NCI-H2081 treated with DMSO at 0.1 percent for 48 hours (cell line): ENCODE measurements at regions not wholly inside any gene's neighbourhood (a gene's known extent, or its start where the extent isn't known, plus 50 kb on each side); places are given as distances from the start of the nearest gene placed in this dataset.
"Not testable (repeated sequence)": the region's sequence is repeated elsewhere in the genome, so short reads cannot be mapped to it uniquely, and the experiment has no call there.

Source experiments
- DNase-seq: peaks from one replicate; lab custom pipeline; 2025; lab: John Stamatoyannopoulos, UW

DNA sequence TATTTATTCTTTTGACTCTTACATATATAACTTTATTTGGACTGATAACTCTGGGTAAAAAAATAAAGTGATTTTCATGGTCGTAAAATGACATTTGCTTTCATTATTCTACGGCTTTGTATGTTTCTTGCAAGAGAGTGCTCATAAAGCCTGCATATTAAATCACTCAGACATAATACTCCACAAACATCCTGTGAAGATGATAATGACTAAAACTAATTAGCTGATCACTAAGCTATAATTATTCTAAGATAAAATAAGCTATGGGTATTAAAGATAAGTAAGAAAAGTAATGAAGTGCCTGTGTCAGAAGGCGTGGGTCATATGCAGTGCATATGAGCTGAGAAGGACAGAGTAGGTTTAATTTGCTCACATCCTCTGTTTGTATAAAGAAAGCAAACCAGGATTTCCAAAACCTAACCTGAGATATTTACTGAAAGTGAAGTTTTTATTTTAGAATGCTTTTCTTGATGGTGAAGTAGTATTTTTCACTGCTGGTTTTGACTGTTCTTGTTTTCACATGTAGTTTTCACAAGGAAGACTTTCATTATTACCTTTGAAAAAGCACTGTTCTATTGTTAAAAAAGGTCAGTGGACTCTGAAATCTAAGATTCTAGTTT, 278.8 kb downstream of the AMY1C start:
- peak; percentile 2 for DNase-seq

- DNase-seq: no peak
Observed at GRCh38 chr1:104029456-104029970, 279.8 kb downstream of the AMY1C start.

GRCh38 chr1:104056786-104057185, 307.1 kb downstream of the AMY1C start:
- DNase-seq: no peak

- DNase-seq: not testable (repeated sequence)
Observed at GRCh38 chr1:104057219-104057898, 307.7 kb downstream of the AMY1C start.

DNA sequence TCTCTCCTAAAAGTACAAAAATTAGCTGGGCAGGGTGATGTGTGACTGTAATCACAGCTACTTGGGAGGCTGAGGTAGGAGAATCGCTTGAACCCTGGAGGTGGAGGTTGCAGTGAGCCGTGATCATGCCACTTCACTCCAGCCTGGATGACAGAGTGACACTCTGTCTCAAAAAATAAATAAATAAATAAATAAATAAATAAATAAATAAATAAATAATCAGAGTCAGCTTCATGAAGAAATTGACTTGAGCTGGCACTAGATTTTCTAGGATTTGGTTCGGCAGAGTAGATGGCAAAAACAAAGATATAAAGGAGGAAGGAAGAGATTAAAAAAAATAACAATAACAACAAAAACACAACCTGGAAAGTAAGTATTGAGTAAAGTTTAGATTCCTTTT, 311.9 kb downstream of the AMY1C start:
- not testable (repeated sequence) for DNase-seq

DNA sequence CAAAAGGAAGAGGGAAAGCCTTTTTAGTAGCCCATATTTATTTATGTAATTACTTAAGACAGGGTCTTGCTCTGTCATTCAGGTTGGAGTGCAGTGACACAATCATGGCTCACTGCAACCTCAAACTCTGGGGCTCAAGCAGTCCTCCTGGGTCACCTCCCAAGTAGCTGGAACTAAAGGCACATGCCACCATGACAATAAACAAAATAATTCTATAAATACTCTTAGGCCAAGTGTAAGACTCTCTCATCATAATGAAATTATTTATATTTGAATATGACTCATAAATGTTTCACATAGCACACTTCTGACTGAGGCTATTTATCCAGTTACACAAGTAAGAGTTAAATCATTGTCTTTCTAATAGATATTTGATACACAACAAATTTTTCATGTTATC, 314.7 kb downstream of the AMY1C start:
- DNase-seq: no peak

GRCh38 chr1:104072915-104073371, 323.2 kb downstream of the AMY1C start:
- no peak for DNase-seq

- DNase-seq: no peak
Observed at GRCh38 chr1:104073463-104073902, 323.8 kb downstream of the AMY1C start.

DNA sequence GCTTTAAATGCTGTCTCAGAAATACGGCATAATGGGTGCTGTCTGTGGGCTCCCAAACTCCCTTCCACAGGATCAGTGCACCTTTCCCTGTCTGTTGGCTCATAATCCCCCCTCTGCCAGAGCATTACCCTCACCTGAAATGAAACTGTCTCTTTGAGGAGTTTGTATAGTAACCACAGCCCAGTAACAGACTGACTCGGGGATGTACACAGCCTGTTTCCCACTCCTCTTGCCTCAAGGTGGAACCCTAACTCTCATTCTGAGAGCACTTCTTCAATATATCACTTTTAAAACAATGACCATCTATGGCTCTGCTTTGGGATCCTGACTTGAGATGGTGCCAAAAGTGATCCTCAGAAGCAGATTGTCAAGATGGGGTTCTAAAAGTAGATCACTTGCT, 332.5 kb downstream of the AMY1C start:
- DNase-seq: no peak

GRCh38 chr1:104084380-104084779, 334.7 kb downstream of the AMY1C start:
- DNase-seq: no peak

DNA sequence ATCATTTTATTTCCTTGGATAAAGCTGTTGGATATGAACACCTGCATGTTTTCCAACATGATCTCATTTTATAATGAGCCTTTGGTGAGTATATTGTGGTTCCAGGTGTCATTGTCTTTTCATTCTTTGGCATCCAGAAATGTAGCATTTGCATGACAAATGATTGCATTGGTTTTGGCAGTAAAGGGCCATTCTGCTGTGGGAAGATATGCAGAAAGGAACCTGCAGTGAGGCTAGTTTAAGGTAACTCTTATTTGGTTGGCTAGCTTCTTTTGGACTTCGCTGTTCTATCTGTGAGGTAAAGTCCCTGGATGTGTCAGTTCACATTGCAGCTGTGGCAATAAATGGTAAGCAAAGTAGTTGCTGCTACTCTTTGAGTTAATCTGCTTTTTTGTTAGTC, 343.0 kb downstream of the AMY1C start:
- no peak for DNase-seq

DNA sequence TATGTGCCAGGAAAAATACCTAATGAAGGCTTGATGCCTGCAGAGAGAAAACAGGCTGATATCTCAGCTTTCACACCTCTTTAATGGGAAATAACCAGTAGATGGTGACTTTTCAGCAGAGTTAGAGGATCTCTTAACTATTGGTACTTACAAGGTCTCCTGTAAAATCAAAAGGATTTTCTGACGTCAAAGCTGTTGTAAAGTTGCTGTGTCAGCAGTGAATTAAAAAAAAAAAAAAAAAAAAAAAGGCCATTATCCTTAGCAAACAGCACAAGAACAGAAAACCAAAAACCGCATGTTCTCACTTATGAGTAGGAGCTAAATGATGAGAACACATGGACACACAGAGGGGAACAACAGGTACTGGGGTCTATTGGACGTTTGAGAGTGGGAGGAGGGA, 349.1 kb downstream of the AMY1C start:
- DNase-seq: no peak

- DNase-seq: no peak
Observed at GRCh38 chr1:104100115-104100514, 350.4 kb downstream of the AMY1C start.

DNA sequence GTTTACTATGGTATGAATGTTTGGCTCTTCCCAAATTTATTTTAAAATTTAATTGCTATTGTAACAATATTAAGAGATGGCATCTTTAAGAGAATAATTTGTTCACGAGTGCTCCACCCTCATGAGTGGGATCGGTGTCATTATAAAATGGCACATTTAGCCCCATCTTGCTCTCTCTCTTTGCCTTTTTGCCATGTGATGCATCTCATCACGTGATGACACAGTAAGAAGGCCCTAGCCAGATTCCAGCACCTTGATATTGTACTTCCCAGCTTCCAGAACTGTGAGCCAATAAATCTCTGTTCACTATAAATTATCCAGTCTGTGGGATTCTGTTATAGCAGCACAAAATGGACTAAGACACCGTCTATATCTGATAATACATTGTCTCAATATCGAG, 355.8 kb downstream of the AMY1C start:
- DNase-seq: no peak

DNA sequence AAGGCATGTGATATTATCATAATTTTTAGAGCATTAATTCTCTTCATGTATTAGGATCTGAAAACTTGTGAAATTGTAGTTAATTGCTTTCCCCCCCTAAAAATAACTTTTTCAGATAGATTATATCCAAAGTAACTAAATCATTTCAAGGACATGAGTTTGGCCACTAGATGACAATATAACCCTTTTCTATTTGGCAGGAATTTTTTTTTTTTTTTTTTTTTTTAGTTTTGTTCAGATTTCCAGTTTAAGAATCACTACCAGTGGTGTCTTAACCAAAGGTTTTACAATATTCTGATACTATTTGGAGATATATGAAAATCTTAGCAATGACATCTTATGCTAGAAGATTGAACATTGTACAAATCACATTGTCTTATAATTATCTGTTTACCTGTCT, 370.8 kb downstream of the AMY1C start:
- DNase-seq: no peak

DNA sequence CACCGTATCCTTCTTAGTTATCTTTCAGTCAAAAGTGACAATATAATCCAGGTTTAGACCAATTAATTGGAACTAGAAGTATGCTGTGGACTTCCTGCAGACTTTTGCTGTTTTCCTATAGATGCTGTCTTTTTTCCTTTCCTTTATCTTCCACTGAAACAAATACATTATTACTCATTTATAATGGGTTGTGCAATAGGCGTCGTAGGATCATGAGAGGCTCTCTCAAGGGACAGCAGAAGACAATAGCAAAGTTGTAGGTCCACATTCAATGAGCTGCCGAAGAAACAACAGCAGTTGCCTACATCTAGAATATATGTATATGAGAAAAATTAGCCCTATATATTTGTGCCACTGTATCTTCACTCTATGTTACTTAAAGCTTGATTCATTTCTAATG, 371.6 kb downstream of the AMY1C start:
- no peak for DNase-seq

GRCh38 chr1:104125266-104125665, 375.6 kb downstream of the AMY1C start:
- no peak for DNase-seq

DNA sequence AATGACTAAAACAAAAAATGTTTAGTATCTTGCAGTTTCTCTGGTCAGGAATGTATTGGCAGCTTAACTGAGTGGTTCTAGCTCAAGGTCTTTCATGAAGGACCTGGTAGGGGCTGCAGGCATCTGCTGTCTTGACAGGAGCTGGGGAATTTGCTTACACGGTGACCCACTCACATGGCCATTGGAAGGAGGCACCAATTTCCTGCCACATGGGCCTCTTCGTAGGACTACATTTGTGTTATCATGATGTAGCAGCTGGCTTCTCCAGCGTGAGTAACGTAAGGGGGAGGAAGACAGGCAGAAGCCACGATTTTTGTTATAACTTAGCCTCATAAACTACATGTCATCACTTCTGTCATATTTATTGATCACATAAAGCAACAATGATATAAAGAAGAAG, 376.3 kb downstream of the AMY1C start:
- DNase-seq: no peak

- DNase-seq: peak; percentile 42
Observed at GRCh38 chr1:104132382-104132973, 382.8 kb downstream of the AMY1C start.

- not testable (repeated sequence) for DNase-seq
Observed at GRCh38 chr1:104135036-104135435, 385.3 kb downstream of the AMY1C start.

GRCh38 chr1:104136621-104137020, 386.9 kb downstream of the AMY1C start:
- DNase-seq: no peak

DNA sequence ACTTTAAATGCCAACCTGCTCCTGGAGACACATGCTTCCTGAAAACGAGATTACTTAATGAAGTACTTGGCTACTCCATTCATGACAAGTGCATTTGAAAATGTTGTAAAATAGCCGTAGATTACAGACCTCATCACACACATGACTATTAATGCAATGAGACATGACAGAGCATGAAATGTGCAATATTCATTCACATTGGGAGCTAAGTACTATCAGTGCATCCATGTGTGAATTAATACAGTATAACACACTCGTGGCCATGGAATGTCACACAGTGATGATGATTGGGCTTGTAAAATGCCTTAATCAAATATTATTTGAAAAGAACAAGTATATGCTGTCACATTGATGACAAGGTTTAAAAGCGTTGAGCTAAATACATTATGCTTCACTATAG, 407.0 kb downstream of the AMY1C start:
- DNase-seq: no peak

DNA sequence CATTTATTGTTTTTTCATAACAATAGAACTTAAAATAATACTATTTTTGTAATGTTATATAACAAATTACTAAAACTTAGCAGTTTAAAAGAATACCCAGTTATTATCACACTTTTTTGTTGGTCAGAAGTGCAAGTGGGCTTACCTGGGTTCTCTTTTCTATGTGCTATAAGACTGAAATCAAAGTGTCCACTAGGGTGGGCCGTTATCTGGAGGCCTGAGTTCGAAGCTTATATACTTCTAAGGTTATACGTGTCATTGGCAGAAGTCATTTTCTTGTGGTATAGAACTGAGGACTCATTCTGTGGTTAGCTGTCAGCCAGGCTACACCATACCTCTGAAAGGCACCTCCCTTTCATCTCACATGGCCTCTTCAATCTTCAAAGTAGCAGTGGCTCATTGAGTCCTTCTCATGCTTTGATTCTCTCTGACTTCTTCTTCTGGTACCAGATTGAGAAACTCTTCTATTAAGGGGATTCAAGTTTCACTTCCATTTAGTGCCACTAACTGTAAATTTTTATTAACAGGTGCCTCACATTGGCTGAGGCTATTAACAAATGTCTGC, 414.3 kb downstream of the AMY1C start:
- no peak for DNase-seq
